ENCODE measurements at regions not wholly inside any gene's neighbourhood (a gene's known extent, or its start where the extent isn't known, plus 50 kb on each side); places are given as distances from the start of the nearest gene placed in this dataset.

- Histone ChIP-seq H3K9me3 (ENCODE audit: control insufficient read depth, low read depth, low read length) (no peaks in the 10 kb centered on the region), H3K4me2 (ENCODE audit: control insufficient read depth, extremely low read depth, insufficient read depth, low read depth, low read length) (no peak overlapping the region), H4K20me1 (ENCODE audit: control insufficient read depth, extremely low read depth, insufficient read depth, low read length) (no peaks in the 10 kb centered on the region), H3K9ac (ENCODE audit: control insufficient read depth, extremely low read depth, insufficient read depth, low read length) (no peak overlapping the region), H3K27ac (ENCODE audit: control insufficient read depth, insufficient read depth, low read length) (no peak overlapping the region), H3K79me2 (ENCODE audit: control insufficient read depth, insufficient read depth, low read length) (no peaks in the 10 kb centered on the region), H3K4me1 (ENCODE audit: control insufficient read depth, extremely low read depth, insufficient read depth, low read length) (no peaks in the 10 kb centered on the region), H2AFZ (ENCODE audit: control insufficient read depth, low read length) (no peak overlapping the region), H3K9me1 (ENCODE audit: control insufficient read depth, extremely low read depth, insufficient read depth, low read length) (no peaks in the 10 kb centered on the region), H3K36me3 (ENCODE audit: control insufficient read depth in 2 of 2, extremely low read depth in 1 of 2, insufficient read depth in 2 of 2, low read length in 2 of 2) (no peaks in the 10 kb centered on the region), H3K27me3 (ENCODE audit: control insufficient read depth, extremely low read depth, insufficient read depth, low read length) (no peaks in the 10 kb centered on the region), H3K4me3 (ENCODE audit: control insufficient read depth in 2 of 3, extremely low read depth in 1 of 3, insufficient read depth in 2 of 3, low read depth in 1 of 3, low read length in 3 of 3) (no peak overlapping the region)
- FAIRE-seq, result no peak
- no peak for DNase-seq (ENCODE audit: low read depth, low spot score)
- dilution Hi-C loops (cut with MboI; ENCODE audit: extremely low pct_ligation_motif_present, low sequenced_read_pairs), result no loop called here
- TF ChIP-seq, protein P1, sequence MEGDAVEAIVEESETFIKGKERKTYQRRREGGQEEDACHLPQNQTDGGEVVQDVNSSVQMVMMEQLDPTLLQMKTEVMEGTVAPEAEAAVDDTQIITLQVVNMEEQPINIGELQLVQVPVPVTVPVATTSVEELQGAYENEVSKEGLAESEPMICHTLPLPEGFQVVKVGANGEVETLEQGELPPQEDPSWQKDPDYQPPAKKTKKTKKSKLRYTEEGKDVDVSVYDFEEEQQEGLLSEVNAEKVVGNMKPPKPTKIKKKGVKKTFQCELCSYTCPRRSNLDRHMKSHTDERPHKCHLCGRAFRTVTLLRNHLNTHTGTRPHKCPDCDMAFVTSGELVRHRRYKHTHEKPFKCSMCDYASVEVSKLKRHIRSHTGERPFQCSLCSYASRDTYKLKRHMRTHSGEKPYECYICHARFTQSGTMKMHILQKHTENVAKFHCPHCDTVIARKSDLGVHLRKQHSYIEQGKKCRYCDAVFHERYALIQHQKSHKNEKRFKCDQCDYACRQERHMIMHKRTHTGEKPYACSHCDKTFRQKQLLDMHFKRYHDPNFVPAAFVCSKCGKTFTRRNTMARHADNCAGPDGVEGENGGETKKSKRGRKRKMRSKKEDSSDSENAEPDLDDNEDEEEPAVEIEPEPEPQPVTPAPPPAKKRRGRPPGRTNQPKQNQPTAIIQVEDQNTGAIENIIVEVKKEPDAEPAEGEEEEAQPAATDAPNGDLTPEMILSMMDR (optimal IDR thresholded peaks at IDR 0.05 in 1 of 3, IDR thresholded peaks at IDR 0.05 in 1 of 3, conservative IDR thresholded peaks at IDR 0.05 in 1 of 3; ENCODE audit: extremely low read depth in 1 of 3, insufficient read depth in 2 of 3, low read length in 3 of 3), result no peak
- no peak for TF ChIP-seq EZH2 (IDR thresholded peaks at IDR 0.05; ENCODE audit: low read length)
These were observed 314.7 kb downstream of the DSC3 start for GRCh38 chr18:30727849-30728248.

DNA sequence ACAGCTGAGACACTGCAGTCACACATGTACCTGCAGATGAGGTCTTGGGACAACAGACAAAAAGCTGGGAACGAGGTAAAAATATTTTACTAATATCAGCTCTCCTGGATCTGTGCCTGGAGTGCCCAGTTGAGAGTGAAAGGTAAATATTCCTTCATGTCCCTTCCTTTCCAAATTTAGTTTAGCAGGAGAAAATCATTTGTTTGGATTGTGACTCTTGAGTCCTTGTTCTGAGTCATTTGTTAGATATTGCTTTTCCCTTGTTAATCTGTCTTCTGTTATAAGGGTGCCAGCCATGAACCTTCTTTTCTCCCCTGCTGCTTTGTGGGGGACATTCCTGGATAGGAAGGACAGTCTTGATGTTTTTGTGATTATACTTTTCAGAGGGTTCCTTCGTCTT is 329.2 kb downstream of the DSC3 start:
- no peaks in the 10 kb centered on the region for H3K4me1 ChIP-seq (ENCODE audit: control insufficient read depth, extremely low read depth, insufficient read depth, low read length)
- H3K9ac ChIP-seq (ENCODE audit: control insufficient read depth, extremely low read depth, insufficient read depth, low read length), result no peak overlapping the region
- H3K79me2 ChIP-seq (ENCODE audit: control insufficient read depth, insufficient read depth, low read length), result no peaks in the 10 kb centered on the region
- H3K4me2 ChIP-seq (ENCODE audit: control insufficient read depth, extremely low read depth, insufficient read depth, low read depth, low read length), result no peak overlapping the region
- H3K9me1 ChIP-seq (ENCODE audit: control insufficient read depth, extremely low read depth, insufficient read depth, low read length), result no peaks in the 10 kb centered on the region
- H3K36me3 ChIP-seq (ENCODE audit: control insufficient read depth in 2 of 2, extremely low read depth in 1 of 2, insufficient read depth in 2 of 2, low read length in 2 of 2), result no peaks in the 10 kb centered on the region
- H3K9me3 ChIP-seq (ENCODE audit: control insufficient read depth, low read depth, low read length), result no peaks in the 10 kb centered on the region
- no peak overlapping the region for H2AFZ ChIP-seq (ENCODE audit: control insufficient read depth, low read length)
- no peak for DNase-seq (ENCODE audit: low read depth, low spot score)
- dilution Hi-C loops (cut with MboI; ENCODE audit: extremely low pct_ligation_motif_present, low sequenced_read_pairs), result no loop called here
- no peak overlapping the region for H3K4me3 ChIP-seq (ENCODE audit: control insufficient read depth in 2 of 3, extremely low read depth in 1 of 3, insufficient read depth in 2 of 3, low read depth in 1 of 3, low read length in 3 of 3)
- no peaks in the 10 kb centered on the region for H4K20me1 ChIP-seq (ENCODE audit: control insufficient read depth, extremely low read depth, insufficient read depth, low read length)
- TF ChIP-seq EZH2 (IDR thresholded peaks at IDR 0.05; ENCODE audit: low read length), result no peak
- TF ChIP-seq, protein P1 (optimal IDR thresholded peaks at IDR 0.05 in 1 of 3, IDR thresholded peaks at IDR 0.05 in 1 of 3, conservative IDR thresholded peaks at IDR 0.05 in 1 of 3; ENCODE audit: extremely low read depth in 1 of 3, insufficient read depth in 2 of 3, low read length in 3 of 3), result no peak
- no peaks in the 10 kb centered on the region for H3K27me3 ChIP-seq (ENCODE audit: control insufficient read depth, extremely low read depth, insufficient read depth, low read length)
- no peak for FAIRE-seq
- H3K27ac ChIP-seq (ENCODE audit: control insufficient read depth, insufficient read depth, low read length), result no peak overlapping the region

All from keratinocyte (primary cell).